ENCODE measurements at regions not wholly inside any gene's neighbourhood (a gene's known extent, or its start where the extent isn't known, plus 50 kb on each side); places are given as distances from the start of the nearest gene placed in this dataset.

DNA sequence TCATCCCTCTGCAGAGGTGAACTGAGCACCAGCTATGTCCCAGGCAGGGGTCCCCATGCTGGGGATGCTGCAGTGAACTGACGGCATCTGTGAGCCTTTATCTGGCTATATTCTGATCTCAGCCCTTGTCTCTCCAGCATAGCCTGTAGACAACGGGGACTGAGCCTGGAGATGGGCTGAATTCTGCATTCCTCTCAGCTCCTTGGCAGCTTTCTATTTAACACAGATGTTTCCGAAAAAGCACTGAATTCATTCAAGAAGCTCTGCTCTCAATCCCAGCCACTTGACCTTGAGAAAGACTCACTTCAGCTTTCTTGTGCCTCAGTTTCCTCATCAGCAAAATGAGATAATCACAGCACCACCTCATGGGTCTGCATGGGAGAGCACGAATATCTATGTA is 204.4 kb upstream of the PMEPA1 start:
- TF ChIP-seq, protein P1, sequence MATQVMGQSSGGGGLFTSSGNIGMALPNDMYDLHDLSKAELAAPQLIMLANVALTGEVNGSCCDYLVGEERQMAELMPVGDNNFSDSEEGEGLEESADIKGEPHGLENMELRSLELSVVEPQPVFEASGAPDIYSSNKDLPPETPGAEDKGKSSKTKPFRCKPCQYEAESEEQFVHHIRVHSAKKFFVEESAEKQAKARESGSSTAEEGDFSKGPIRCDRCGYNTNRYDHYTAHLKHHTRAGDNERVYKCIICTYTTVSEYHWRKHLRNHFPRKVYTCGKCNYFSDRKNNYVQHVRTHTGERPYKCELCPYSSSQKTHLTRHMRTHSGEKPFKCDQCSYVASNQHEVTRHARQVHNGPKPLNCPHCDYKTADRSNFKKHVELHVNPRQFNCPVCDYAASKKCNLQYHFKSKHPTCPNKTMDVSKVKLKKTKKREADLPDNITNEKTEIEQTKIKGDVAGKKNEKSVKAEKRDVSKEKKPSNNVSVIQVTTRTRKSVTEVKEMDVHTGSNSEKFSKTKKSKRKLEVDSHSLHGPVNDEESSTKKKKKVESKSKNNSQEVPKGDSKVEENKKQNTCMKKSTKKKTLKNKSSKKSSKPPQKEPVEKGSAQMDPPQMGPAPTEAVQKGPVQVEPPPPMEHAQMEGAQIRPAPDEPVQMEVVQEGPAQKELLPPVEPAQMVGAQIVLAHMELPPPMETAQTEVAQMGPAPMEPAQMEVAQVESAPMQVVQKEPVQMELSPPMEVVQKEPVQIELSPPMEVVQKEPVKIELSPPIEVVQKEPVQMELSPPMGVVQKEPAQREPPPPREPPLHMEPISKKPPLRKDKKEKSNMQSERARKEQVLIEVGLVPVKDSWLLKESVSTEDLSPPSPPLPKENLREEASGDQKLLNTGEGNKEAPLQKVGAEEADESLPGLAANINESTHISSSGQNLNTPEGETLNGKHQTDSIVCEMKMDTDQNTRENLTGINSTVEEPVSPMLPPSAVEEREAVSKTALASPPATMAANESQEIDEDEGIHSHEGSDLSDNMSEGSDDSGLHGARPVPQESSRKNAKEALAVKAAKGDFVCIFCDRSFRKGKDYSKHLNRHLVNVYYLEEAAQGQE (IDR thresholded peaks at IDR 0.05; ENCODE audit: insufficient read depth in 1 of 2, low read depth in 2 of 2, low read length in 2 of 2) = no peak
- TF ChIP-seq TAF1 (IDR thresholded peaks at IDR 0.05; ENCODE audit: borderline replicate concordance, insufficient read depth, low read length) (no peak), SIN3A (IDR thresholded peaks at IDR 0.05; ENCODE audit: borderline replicate concordance, insufficient read depth, low read length) (no peak), FOXP2 (optimal IDR thresholded peaks at IDR 0.05; ENCODE audit: borderline replicate concordance, extremely low read depth, extremely low read length, insufficient read depth) (no peak), POLR2AphosphoS5 (IDR thresholded peaks at IDR 0.05; ENCODE audit: low read depth, low read length) (no peak)

DNA sequence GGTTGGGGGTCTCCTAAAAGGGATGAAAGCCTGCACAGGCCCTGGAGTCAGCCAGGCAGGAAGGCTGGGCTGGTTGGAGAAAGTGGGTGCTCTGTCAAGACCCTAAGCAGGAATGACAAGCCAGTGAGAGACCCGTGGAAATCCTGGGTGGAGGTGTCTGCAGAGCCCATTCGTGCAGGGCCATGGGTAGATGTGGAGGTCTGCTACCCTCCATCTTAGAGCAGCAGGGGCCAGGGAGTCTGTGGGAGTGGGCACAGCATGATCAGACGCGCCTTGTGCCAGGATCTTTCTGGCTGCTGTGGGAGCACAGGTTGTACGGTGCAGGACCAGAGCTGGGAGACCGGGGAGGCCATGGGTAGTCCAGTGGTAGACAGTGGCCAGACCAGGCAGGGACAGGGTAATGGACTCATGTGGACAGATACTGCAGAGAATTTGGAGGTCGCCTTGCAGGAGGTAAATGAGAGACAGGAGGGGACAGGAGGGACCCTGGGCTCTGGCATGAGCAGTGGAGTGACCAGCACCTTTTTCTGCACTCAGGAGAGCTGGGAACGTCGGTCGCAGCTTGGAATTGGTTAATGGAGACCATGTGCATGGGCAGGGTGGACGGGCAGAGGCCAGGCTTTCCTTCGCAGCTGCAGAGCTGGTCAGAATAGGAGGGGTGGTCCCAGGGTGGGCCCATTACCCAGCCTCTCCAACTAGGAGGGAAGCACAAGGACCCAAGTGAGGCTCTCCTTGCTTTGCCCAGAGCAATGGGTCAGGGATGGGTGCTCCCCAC is 203.5 kb upstream of the PMEPA1 start:
- TF ChIP-seq, protein P1 (IDR thresholded peaks at IDR 0.05; ENCODE audit: insufficient read depth in 1 of 2, low read depth in 2 of 2, low read length in 2 of 2) = no peak
- TF ChIP-seq FOXP2 (optimal IDR thresholded peaks at IDR 0.05; ENCODE audit: borderline replicate concordance, extremely low read depth, extremely low read length, insufficient read depth) = no peak

DNA sequence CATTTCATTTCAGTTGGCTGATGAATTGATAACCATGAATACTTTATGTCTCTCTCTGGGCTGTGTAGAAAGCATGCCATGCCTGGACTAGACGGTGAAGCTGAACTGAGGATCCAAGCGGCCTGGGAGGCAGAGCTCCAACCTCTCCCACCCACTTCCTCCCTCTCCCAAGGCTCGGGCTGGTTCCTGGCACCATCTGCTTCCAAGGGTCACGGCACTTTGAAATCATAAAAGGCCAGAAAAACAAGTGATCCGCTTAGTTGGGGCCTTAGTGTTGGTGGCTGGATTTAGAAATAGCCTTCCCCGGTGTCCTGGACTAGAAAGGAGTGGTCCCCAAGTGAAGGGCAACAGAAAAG is 202.4 kb upstream of the PMEPA1 start:
- TF ChIP-seq, protein P1 (IDR thresholded peaks at IDR 0.05; ENCODE audit: insufficient read depth in 1 of 2, low read depth in 2 of 2, low read length in 2 of 2) = no peak

DNA sequence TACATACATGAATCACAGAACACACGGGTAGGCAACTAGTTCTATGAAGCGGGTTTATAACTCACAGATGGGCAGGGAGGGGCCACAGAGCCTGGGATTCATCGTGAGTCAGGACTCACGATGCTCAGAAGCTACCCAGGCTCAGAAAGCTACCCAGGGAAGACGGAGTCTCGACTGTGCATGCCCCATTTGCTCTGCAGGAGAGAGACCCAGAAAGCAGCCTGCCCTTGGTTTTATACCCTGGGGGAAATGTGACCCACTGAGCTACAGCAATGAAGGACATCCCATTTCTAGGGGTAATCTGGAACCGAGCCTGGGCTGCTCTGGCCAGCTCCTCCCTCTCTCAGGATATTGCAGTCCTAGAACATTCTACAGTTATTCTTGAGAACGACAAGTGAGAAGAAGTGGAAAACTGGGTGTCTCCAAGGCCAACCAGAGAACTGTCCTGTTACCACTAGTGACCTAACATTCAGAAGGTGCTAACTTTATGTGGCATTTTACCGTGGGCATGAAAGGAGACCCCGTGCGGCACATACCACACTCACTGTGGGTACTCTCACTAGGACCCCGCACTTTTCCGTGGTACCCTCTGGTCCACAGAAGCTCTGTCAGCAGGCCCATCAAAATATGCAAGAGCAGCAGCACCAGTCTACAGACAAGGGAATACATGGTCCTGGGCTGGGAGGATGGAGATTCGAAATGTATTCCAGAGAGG is 201.9 kb upstream of the PMEPA1 start:
- TF ChIP-seq, protein P1 (IDR thresholded peaks at IDR 0.05; ENCODE audit: insufficient read depth in 1 of 2, low read depth in 2 of 2, low read length in 2 of 2) = no peak
- TF ChIP-seq TAF1 (IDR thresholded peaks at IDR 0.05; ENCODE audit: borderline replicate concordance, insufficient read depth, low read length) (no peak), FOXP2 (optimal IDR thresholded peaks at IDR 0.05; ENCODE audit: borderline replicate concordance, extremely low read depth, extremely low read length, insufficient read depth) (no peak), POLR2AphosphoS5 (IDR thresholded peaks at IDR 0.05; ENCODE audit: low read depth, low read length) (no peak), SIN3A (IDR thresholded peaks at IDR 0.05; ENCODE audit: borderline replicate concordance, insufficient read depth, low read length) (no peak)

DNA sequence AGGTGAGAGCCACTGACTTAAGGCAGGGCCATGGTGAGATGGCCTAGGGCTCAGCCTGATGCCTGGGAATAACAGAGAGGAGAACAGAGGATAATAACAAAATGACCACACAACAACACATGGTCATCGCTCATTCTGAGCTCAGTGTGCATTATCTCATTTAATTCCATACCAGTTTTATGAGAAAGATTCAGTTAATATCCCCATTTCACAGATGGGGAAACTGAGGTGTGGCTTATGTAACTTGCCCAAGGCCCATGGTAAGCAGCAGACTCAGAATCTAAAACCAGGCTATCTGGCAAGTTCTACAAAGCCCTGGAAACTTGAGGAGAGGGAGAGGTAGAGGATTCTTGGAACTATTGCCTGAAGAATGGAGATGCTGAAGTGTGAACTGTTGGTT is 200.9 kb upstream of the PMEPA1 start:
- TF ChIP-seq, protein P1 (IDR thresholded peaks at IDR 0.05; ENCODE audit: insufficient read depth in 1 of 2, low read depth in 2 of 2, low read length in 2 of 2) = no peak
- no peak for TF ChIP-seq SIN3A (IDR thresholded peaks at IDR 0.05; ENCODE audit: borderline replicate concordance, insufficient read depth, low read length)
- TF ChIP-seq TAF1 (IDR thresholded peaks at IDR 0.05; ENCODE audit: borderline replicate concordance, insufficient read depth, low read length) = no peak
- TF ChIP-seq FOXP2 (optimal IDR thresholded peaks at IDR 0.05; ENCODE audit: borderline replicate concordance, extremely low read depth, extremely low read length, insufficient read depth) = no peak
- TF ChIP-seq POLR2AphosphoS5 (IDR thresholded peaks at IDR 0.05; ENCODE audit: low read depth, low read length) = no peak
